Right atrium auricular region (tissue), 2 donors: ENCODE measurements at regions not wholly inside any gene's neighbourhood (a gene's known extent, or its start where the extent isn't known, plus 50 kb on each side); places are given as distances from the start of the nearest gene placed in this dataset.
"Not testable (repeated sequence)": the region's sequence is repeated elsewhere in the genome, so short reads cannot be mapped to it uniquely, and the experiment has no call there.

Experiments
- DNase-seq: peaks from one replicate; pipeline ENCODE4 v3.0.0-alpha.2; 2019; ENCODE audit warnings: low spot score
- H3K27ac ChIP-seq, 2 donors: fragments of 200-600 bp; sonication (generic); 1 replicate in 1 of 2; 2 replicates in 1 of 2; pipeline ENCODE4 v1.5.1; 2016 to 2019
- H3K27me3 ChIP-seq, 2 donors: fragments of 200-600 bp; sonication (generic); one replicate each; pipeline versions ENCODE4 v1.5.1 to v1.6.0; 2017 to 2019
- H3K36me3 ChIP-seq: fragments of 200-600 bp; sonication (generic); one replicate; pipeline ENCODE4 v1.5.1; 2016
- H3K4me1 ChIP-seq, 2 donors: fragments of 200-600 bp; sonication (generic); one replicate each; pipeline versions ENCODE4 v1.5.1 to v1.6.0; 2017 to 2019
- H3K4me3 ChIP-seq, 2 donors: fragments of 200-600 bp; sonication (generic); 1 replicate in 1 of 2; 2 replicates in 1 of 2; pipeline ENCODE4 v1.5.1; 2017 to 2019; ENCODE audit warnings: mild to moderate bottlenecking in 1 of 2, moderate library complexity in 1 of 2
- H3K9me3 ChIP-seq, 2 donors: fragments of 200-600 bp; sonication (generic); one replicate each; pipeline ENCODE4 v1.5.1; 2019
- TF ChIP-seq, protein P1 (sequence below), 2 donors: fragments of 200-600 bp; sonication (generic); IDR thresholded peaks; one replicate each; pipeline ENCODE4 v1.5.1; 2019; ENCODE audit warnings: antibody characterized with exemption in 2 of 2

DNA sequence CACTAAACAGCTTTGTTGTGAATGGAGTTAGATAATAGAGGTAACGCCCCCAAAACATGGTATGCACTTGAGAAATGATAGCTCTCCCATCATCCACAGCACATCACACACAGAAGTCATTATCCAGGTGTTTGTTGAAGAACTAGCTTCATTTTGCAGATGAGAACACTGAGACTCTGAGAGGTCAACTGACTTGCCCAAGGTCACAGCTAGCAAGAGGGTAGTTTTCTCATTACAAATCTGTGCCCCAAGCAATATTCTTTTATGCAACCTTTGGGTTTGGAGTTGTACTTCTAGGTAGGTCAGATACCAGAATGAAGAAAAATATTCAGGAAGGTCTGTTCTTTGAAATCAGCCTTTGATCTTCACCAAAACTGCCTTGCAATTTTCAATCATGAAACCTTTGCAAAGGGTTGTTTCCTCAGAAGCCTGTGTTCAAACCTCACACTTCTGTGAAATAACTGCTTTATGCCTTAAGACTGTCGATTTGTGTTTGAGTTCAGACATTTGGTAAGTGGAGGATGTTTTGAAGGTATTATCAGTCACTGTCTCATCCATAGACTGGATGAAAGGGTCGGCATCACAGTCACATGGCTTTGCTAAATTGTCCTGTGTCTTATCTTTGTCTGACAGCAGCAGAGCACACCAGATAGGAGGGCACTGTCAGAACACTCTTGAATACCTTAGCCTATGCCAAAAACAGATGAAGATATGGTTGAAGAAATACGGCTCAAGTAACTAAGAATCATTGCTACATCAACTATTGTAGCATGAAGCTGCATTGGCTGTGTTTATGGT, 233.2 kb upstream of the BTG1 start:
- Histone ChIP-seq H3K27me3 (no peaks in the 10 kb centered on the region), H3K36me3 (no peaks in the 10 kb centered on the region), H3K27ac (peak overlapping the region; percentile 8 to 73), H3K4me3 (no peak overlapping the region), H3K9me3 (no peaks in the 10 kb centered on the region), H3K4me1 (peaks cover 0 to 5% of the 10 kb centered on the region in 2 donors)
- no peak for DNase-seq
- TF ChIP-seq, protein P1, sequence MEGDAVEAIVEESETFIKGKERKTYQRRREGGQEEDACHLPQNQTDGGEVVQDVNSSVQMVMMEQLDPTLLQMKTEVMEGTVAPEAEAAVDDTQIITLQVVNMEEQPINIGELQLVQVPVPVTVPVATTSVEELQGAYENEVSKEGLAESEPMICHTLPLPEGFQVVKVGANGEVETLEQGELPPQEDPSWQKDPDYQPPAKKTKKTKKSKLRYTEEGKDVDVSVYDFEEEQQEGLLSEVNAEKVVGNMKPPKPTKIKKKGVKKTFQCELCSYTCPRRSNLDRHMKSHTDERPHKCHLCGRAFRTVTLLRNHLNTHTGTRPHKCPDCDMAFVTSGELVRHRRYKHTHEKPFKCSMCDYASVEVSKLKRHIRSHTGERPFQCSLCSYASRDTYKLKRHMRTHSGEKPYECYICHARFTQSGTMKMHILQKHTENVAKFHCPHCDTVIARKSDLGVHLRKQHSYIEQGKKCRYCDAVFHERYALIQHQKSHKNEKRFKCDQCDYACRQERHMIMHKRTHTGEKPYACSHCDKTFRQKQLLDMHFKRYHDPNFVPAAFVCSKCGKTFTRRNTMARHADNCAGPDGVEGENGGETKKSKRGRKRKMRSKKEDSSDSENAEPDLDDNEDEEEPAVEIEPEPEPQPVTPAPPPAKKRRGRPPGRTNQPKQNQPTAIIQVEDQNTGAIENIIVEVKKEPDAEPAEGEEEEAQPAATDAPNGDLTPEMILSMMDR (IDR thresholded peaks at IDR 0.05) = no peak

DNA sequence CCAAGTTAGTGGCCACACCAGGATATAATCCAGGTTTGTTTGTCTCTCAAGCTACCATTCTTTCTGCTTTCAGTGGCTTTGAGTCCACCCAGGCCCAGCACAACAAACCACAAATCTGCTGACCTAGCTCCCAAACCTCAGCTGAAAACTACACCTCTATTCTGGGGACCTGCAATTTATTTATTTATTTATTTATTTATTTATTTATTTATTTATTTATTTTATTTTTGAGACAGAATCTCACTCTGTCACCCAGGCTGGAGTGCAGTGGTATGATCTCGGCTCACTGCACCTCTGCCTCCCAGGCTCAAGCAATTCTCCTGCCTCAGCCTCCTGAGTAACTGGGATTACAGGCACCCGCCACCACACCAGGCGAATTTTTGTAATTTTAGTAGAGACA, 229.9 kb upstream of the BTG1 start:
- H3K9me3 ChIP-seq, H3K27me3 ChIP-seq, H3K4me1 ChIP-seq, H3K36me3 ChIP-seq, H3K27ac ChIP-seq, H3K4me3 ChIP-seq, DNase-seq: not testable (repeated sequence)

DNA sequence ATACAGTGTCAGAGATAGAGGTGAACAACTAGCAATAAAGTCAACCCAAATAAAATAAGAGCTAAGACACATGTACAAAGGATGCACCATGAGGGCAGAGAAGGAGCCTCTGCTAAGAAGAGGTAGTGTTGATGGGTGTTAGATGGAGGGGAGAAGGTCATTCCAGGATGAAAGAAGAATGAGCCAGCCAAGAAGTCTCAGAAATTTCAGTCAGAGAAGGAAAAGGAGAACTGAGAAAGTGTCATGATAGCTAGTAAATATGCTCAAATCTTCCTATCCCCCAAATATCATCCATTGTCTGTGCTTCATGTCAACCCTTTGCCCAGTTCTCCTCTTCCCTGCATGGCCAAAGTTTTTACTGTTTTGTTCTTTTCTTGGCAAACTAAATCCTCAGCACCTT, 225.2 kb upstream of the BTG1 start:
- no peak for DNase-seq
- Histone ChIP-seq H3K27me3 (no peaks in the 10 kb centered on the region), H3K4me3 (no peak overlapping the region), H3K4me1 (no peaks in the 10 kb centered on the region), H3K9me3 (no peaks in the 10 kb centered on the region), H3K27ac (no peak overlapping the region), H3K36me3 (no peaks in the 10 kb centered on the region)
- TF ChIP-seq, protein P1 (IDR thresholded peaks at IDR 0.05) = no peak

DNA sequence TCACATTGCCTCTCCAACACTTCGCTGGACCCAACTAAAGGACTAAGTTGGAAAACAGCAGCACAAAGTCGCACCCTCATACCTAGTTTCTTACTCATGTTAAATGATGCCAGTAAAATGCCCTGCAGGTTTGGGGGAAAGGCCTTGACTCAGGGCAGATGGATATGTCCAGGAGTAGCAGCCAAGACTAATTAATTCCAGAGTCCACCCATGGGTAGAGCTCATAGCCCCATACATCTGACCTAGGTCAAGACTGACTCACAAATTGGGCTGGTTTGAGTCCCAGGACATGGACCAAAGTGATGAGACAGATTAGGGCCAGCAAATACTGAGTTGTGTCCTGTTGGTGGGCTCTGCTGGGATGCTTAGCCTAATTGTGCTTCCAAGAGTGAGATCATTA, 224.0 kb upstream of the BTG1 start:
- H3K9me3 ChIP-seq = no peaks in the 10 kb centered on the region
- peaks cover 0 to 2% of the 10 kb centered on the region in 2 donors for H3K4me1 ChIP-seq
- DNase-seq = no peak
- TF ChIP-seq, protein P1 (IDR thresholded peaks at IDR 0.05) = no peak
- no peaks in the 10 kb centered on the region for H3K27me3 ChIP-seq
- no peak overlapping the region for H3K4me3 ChIP-seq
- no peak overlapping the region for H3K27ac ChIP-seq
- no peaks in the 10 kb centered on the region for H3K36me3 ChIP-seq

DNA sequence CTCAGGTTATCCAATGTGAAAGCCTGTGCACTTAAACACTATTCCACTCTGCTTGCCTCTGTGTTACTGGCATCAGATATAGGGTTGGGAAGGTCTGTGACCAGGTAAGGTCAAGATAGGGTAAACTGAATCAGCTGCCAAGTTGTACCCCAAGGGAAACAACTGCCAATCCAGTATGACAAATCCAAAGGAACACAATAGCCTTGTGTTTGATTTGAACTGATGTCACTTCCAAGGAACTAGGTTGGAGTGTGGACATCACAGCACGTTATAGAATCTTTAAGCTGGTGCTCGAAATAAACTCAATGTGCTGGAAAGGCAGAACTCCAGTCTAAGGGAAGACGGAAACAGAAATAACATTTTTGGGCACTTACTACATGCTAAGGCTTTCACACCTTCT, 223.4 kb upstream of the BTG1 start:
- H3K27ac ChIP-seq = no peak overlapping the region
- no peak overlapping the region for H3K4me3 ChIP-seq
- DNase-seq = no peak
- TF ChIP-seq, protein P1 (IDR thresholded peaks at IDR 0.05) = no peak
- no peaks in the 10 kb centered on the region for H3K27me3 ChIP-seq
- no peaks in the 10 kb centered on the region for H3K9me3 ChIP-seq
- H3K4me1 ChIP-seq = peaks cover 0 to 8% of the 10 kb centered on the region in 2 donors
- H3K36me3 ChIP-seq = no peaks in the 10 kb centered on the region

DNA sequence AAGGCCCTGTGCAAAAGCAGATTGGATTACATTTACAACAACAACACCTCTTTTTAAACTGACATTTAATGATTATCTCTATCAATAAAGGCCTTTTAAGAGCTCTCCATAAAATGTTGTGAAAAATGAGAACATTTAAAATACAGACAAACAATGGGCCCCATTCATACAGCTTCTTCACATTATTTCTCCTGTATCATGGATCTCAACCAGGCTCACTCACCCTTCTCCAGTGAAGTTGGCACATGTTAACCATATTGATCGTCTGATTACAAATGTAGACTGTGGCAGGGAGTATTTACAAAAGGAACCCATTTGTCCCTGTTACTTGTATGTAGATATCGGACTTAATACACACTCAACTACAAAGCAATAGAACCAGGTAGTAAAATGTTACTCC, 220.2 kb upstream of the BTG1 start:
- no peak overlapping the region for H3K4me3 ChIP-seq
- H3K27me3 ChIP-seq = no peaks in the 10 kb centered on the region

More for the DNA sequence above, 220.2 kb upstream of the BTG1 start:
- no peaks in the 10 kb centered on the region for H3K9me3 ChIP-seq
- H3K27ac ChIP-seq = no peak overlapping the region
- TF ChIP-seq, protein P1 (IDR thresholded peaks at IDR 0.05) = no peak
- H3K4me1 ChIP-seq = peaks cover 0 to 19% of the 10 kb centered on the region in 2 donors
- H3K36me3 ChIP-seq = no peaks in the 10 kb centered on the region
- no peak for DNase-seq
